ENCODE measurements at regions not wholly inside any gene's neighbourhood (a gene's known extent, or its start where the extent isn't known, plus 50 kb on each side); places are given as distances from the start of the nearest gene placed in this dataset.

- TF ChIP-seq ZFP30 (CRISPR knock-in tag; IDR thresholded peaks at IDR 0.05): no peak
- TF ChIP-seq CREB5 (CRISPR knock-in tag; IDR thresholded peaks at IDR 0.05; ENCODE audit: low read depth): no peak
- TF ChIP-seq PATZ1 (CRISPR knock-in tag; IDR thresholded peaks at IDR 0.05; ENCODE audit: borderline replicate concordance): no peak
- no peak for TF ChIP-seq TSHZ2 (CRISPR knock-in tag; IDR thresholded peaks at IDR 0.05)
- TF ChIP-seq TCF4 (CRISPR knock-in tag; IDR thresholded peaks at IDR 0.05; ENCODE audit: borderline replicate concordance): no peak
- TF ChIP-seq RARB (CRISPR knock-in tag; IDR thresholded peaks at IDR 0.05): no peak
- no peak for ATAC-seq
Measured at GRCh38 chr5:19411936-19412335, 576.1 kb downstream of the CDH18 start.
